H9 (cell line): ENCODE measurements at regions not wholly inside any gene's neighbourhood (a gene's known extent, or its start where the extent isn't known, plus 50 kb on each side); places are given as distances from the start of the nearest gene placed in this dataset.
"Not testable (repeated sequence)": the region's sequence is repeated elsewhere in the genome, so short reads cannot be mapped to it uniquely, and the experiment has no call there.

Experiments used
- DNase-seq: peaks from one replicate; pipeline ENCODE4 v3.0.0-alpha.2; 2017
- H2AFZ ChIP-seq: one replicate; pipeline ENCODE4 v1.6.1; 2013; ENCODE audit warnings: mild to moderate bottlenecking, low read length, control low read depth, moderate library complexity
- H2AK5ac ChIP-seq: 2 replicates; pipeline ENCODE4 v1.6.1; 2013; ENCODE audit warnings: low read length, control low read depth, mixed read lengths; ENCODE audit not compliant: insufficient read length
- H2BK120ac ChIP-seq: one replicate; pipeline ENCODE4 v1.6.1; 2013; ENCODE audit warnings: low read depth, mild to moderate bottlenecking, low read length, control low read depth, inconsistent platforms; ENCODE audit not compliant: poor library complexity, severe bottlenecking
- H2BK12ac ChIP-seq: 2 replicates; pipeline ENCODE4 v1.6.1; 2013; ENCODE audit warnings: low read length, control low read depth, mixed read lengths, low read depth; ENCODE audit not compliant: insufficient read length
- H2BK15ac ChIP-seq: 2 replicates; pipeline ENCODE4 v1.6.1; 2013; ENCODE audit warnings: low read depth, low read length, control low read depth
- H2BK20ac ChIP-seq: one replicate; pipeline ENCODE4 v1.6.1; 2013; ENCODE audit warnings: low read depth, mild to moderate bottlenecking, low read length, control low read depth, inconsistent platforms; ENCODE audit not compliant: poor library complexity, severe bottlenecking
- H2BK5ac ChIP-seq: 2 replicates; pipeline ENCODE4 v1.6.1; 2013; ENCODE audit warnings: low read length, control low read depth, mixed read lengths; ENCODE audit not compliant: insufficient read length
- H3K14ac ChIP-seq: 2 replicates; pipeline ENCODE4 v1.6.1; 2013; ENCODE audit warnings: low read length, control low read depth; ENCODE audit not compliant: insufficient read depth
- H3K18ac ChIP-seq: 2 replicates; pipeline ENCODE4 v1.6.1; 2013; ENCODE audit warnings: low read depth, mild to moderate bottlenecking, mixed read lengths, low read length, control low read depth; ENCODE audit not compliant: insufficient read length
- H3K23ac ChIP-seq: 2 replicates; pipeline ENCODE4 v1.6.1; 2013; ENCODE audit warnings: low read length, control low read depth, mixed read lengths, low read depth; ENCODE audit not compliant: insufficient read length
- H3K23me2 ChIP-seq: 2 replicates; pipeline ENCODE4 v1.6.1; 2013; ENCODE audit warnings: low read depth, mild to moderate bottlenecking, mixed read lengths, low read length, control low read depth; ENCODE audit not compliant: insufficient read length, poor library complexity, severe bottlenecking
- H3K27ac ChIP-seq: 2 replicates; pipeline ENCODE4 v1.5.1; 2013; ENCODE audit warnings: low read length, control low read depth, mixed read lengths, low read depth; ENCODE audit not compliant: insufficient read length
- H3K27me3 ChIP-seq: 2 replicates; pipeline ENCODE4 v1.6.1; 2013; ENCODE audit warnings: low read length, control low read depth, inconsistent platforms; ENCODE audit not compliant: insufficient read depth
- H3K4ac ChIP-seq: 2 replicates; pipeline ENCODE4 v1.6.1; 2013; ENCODE audit warnings: low read depth, mild to moderate bottlenecking, control low read depth, inconsistent platforms, low read length, moderate library complexity
- H3K4me1 ChIP-seq: 2 replicates; pipeline ENCODE4 v1.6.1; 2013; ENCODE audit warnings: low read length, control low read depth, inconsistent platforms; ENCODE audit not compliant: insufficient read depth
- H3K4me2 ChIP-seq: 2 replicates; pipeline ENCODE4 v1.6.1; 2013; ENCODE audit warnings: low read length, control low read depth, mixed read lengths; ENCODE audit not compliant: insufficient read length, insufficient read depth
- H3K56ac ChIP-seq: 2 replicates; pipeline ENCODE4 v1.6.1; 2013; ENCODE audit warnings: low read depth, mild to moderate bottlenecking, mixed read lengths, low read length, control low read depth; ENCODE audit not compliant: insufficient read length
- H3K79me1 ChIP-seq: 2 replicates; pipeline ENCODE4 v1.6.1; 2013; ENCODE audit warnings: low read depth, mild to moderate bottlenecking, moderate library complexity, low read length, control low read depth, inconsistent platforms; ENCODE audit not compliant: insufficient read depth, poor library complexity, severe bottlenecking
- H3K79me2 ChIP-seq: 2 replicates; pipeline ENCODE4 v1.6.1; 2013; ENCODE audit warnings: low read length, control low read depth, inconsistent platforms; ENCODE audit not compliant: insufficient read depth
- H3K9ac ChIP-seq: 2 replicates; pipeline ENCODE4 v1.6.1; 2013; ENCODE audit warnings: low read length, control low read depth, mixed read lengths; ENCODE audit not compliant: insufficient read length; ENCODE audit errors: extremely low read depth
- H3K9me3 ChIP-seq: one replicate; pipeline ENCODE4 v1.6.1; 2013; ENCODE audit warnings: low read depth, low read length, inconsistent platforms; ENCODE audit not compliant: control insufficient read depth
- H3T11ph ChIP-seq: one replicate; pipeline ENCODE4 v1.6.1; 2013; ENCODE audit warnings: mild to moderate bottlenecking, low read length, control low read depth, inconsistent platforms
- H4K20me1 ChIP-seq: one replicate; pipeline ENCODE4 v1.6.1; 2013; ENCODE audit not compliant: control insufficient read depth, insufficient read length, insufficient read depth
- H4K5ac ChIP-seq: 2 replicates; pipeline ENCODE4 v1.6.1; 2013; ENCODE audit warnings: low read depth, mild to moderate bottlenecking, mixed read lengths, low read length, control low read depth; ENCODE audit not compliant: insufficient read length
- H4K8ac ChIP-seq: replicated peaks from 2 replicates; pipeline ENCODE4 v1.6.1; 2013; ENCODE audit warnings: low read length, control low read depth, mixed read lengths, low read depth; ENCODE audit not compliant: insufficient read length
- H4K91ac ChIP-seq: 2 replicates; pipeline ENCODE4 v1.6.1; 2013; ENCODE audit warnings: low read depth, mild to moderate bottlenecking, moderate library complexity, mixed read lengths, low read length, control low read depth; ENCODE audit not compliant: insufficient read length
- H3K27ac Mint-ChIP-seq, 3 experiments: 2 replicates in 2 of 3; 3 replicates in 1 of 3; pipeline ENCODE4 v1.8.0; 2020 to 2021; ENCODE audit warnings: mixed read lengths in 3 of 3, mild to moderate bottlenecking in 1 of 3, moderate library complexity in 1 of 3
- H3K27me3 Mint-ChIP-seq: 2 replicates; pipeline ENCODE4 v1.8.0; 2021; ENCODE audit warnings: low read depth, mild to moderate bottlenecking, moderate library complexity, mixed read lengths
- H3K36me3 Mint-ChIP-seq, 3 experiments: 2 replicates in 2 of 3; 3 replicates in 1 of 3; pipeline ENCODE4 v1.8.0; 2020 to 2021; ENCODE audit warnings: low read depth in 3 of 3, mixed read lengths in 3 of 3; ENCODE audit not compliant: insufficient read depth in 1 of 3
- H3K4me1 Mint-ChIP-seq, 2 experiments: 2 replicates each; pipeline ENCODE4 v1.8.0; 2020; ENCODE audit warnings: mixed read lengths in 2 of 2
- H3K4me3 Mint-ChIP-seq, 2 experiments: 2 replicates in 1 of 2; 3 replicates in 1 of 2; pipeline ENCODE4 v1.8.0; 2020 to 2021; ENCODE audit warnings: mild to moderate bottlenecking in 2 of 2, mixed read lengths in 2 of 2, moderate library complexity in 1 of 2
- H3K9me3 Mint-ChIP-seq, 2 experiments: 2 replicates in 1 of 2; 3 replicates in 1 of 2; pipeline ENCODE4 v1.8.0; 2020; ENCODE audit warnings: mild to moderate bottlenecking in 2 of 2, mixed read lengths in 2 of 2, moderate library complexity in 1 of 2
- WGBS: extraction: QIAGEN DNeasy Blood & Tissue Kit; methylation state at CpG from one replicate; pipeline ENCODE4 v1.1.7; 2013; ENCODE audit warnings: missing lambda C conversion rate, low lambda C conversion rate, mixed read lengths; ENCODE audit not compliant: insufficient read length; ENCODE audit errors: extremely low coverage; 5-methylcytosine and 5-hydroxymethylcytosine counted together
- TF ChIP-seq, protein P1 (sequence below): fragments of 200-600 bp; sonication (generic); conservative IDR thresholded peaks from 3 replicates; pipeline ENCODE4 v1.8.0; 2021; ENCODE audit warnings: antibody characterized with exemption, mild to moderate bottlenecking

DNA sequence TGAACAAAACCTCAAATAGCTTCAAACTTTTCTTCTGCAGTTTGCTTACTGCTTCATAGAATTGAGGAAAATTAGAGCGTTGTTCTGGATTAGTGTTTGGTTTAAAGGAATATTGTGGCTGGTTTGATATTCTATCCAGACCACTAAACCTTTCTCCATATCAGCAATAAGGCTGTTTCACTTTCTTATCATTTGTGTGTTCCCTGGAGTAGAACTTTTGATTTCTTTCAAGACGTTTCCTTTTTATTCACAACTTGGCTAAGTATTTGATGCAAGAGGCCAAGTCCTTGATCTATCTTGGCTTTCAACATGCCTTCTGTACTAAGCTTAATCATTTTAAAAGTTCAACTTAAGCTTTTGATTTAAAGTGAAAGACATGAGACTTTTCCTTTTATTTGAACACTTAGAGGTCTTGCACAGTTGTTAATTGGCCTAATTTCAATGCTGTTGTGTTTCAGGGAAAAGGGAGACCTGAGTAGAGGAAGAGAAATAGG, 359.1 kb downstream of the S1PR1 start:
- Mint-ChIP-seq H3K27me3 (no peaks in the 10 kb centered on the region), H3K4me1 (no peaks in the 10 kb centered on the region)

DNA sequence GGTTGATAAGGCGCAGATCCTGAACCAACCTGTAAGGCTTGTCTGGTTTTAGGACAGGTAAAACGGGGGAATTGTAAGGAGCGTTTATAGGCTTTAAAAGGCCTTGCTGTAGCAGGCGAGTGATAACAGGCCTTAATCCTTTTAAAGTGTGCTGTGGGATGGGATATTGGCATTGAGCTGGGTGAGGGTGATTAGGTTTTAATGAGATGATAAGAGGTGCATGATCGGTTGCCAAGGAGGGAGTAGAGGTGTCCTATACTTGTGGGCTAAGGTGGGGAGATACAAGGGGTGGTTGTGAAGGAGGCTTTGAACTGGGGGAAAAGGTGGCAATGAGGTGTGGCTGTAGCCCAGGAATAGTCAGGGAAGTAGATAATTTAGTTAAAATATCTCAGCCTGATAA, 363.8 kb downstream of the S1PR1 start:
- not testable (repeated sequence) for H3K4me3 Mint-ChIP-seq, H2BK20ac ChIP-seq, H3K79me1 ChIP-seq, H3K9me3 ChIP-seq, DNase-seq, H3K4me2 ChIP-seq, H3K27ac Mint-ChIP-seq, H4K8ac ChIP-seq, H2AFZ ChIP-seq, H2AK5ac ChIP-seq, H3K79me2 ChIP-seq, H3K18ac ChIP-seq, H3K4ac ChIP-seq, H3K9ac ChIP-seq, H2BK12ac ChIP-seq, H3K27me3 ChIP-seq, H3K56ac ChIP-seq, H3K4me1 Mint-ChIP-seq, H2BK5ac ChIP-seq, H3K23ac ChIP-seq, H3K27ac ChIP-seq, H4K5ac ChIP-seq, H4K91ac ChIP-seq, H3K27me3 Mint-ChIP-seq, H3T11ph ChIP-seq, H2BK120ac ChIP-seq, H4K20me1 ChIP-seq, H3K23me2 ChIP-seq, H3K14ac ChIP-seq, H3K36me3 Mint-ChIP-seq, H2BK15ac ChIP-seq, H3K4me1 ChIP-seq, H3K9me3 Mint-ChIP-seq
- WGBS = no CpG with 5 or more reads among the region's 5 CpGs

More for the DNA sequence above, 359.1 kb downstream of the S1PR1 start:
- H3K79me2 ChIP-seq = no peaks in the 10 kb centered on the region
- H2AK5ac ChIP-seq = no peak overlapping the region
- no peak overlapping the region for H3T11ph ChIP-seq
- Mint-ChIP-seq H3K9me3 (no peaks in the 10 kb centered on the region), H3K27ac (no peak overlapping the region), H3K36me3 (no peaks in the 10 kb centered on the region), H3K4me3 (no peak overlapping the region)
- no peak overlapping the region for H3K4me2 ChIP-seq
- TF ChIP-seq, protein P1, sequence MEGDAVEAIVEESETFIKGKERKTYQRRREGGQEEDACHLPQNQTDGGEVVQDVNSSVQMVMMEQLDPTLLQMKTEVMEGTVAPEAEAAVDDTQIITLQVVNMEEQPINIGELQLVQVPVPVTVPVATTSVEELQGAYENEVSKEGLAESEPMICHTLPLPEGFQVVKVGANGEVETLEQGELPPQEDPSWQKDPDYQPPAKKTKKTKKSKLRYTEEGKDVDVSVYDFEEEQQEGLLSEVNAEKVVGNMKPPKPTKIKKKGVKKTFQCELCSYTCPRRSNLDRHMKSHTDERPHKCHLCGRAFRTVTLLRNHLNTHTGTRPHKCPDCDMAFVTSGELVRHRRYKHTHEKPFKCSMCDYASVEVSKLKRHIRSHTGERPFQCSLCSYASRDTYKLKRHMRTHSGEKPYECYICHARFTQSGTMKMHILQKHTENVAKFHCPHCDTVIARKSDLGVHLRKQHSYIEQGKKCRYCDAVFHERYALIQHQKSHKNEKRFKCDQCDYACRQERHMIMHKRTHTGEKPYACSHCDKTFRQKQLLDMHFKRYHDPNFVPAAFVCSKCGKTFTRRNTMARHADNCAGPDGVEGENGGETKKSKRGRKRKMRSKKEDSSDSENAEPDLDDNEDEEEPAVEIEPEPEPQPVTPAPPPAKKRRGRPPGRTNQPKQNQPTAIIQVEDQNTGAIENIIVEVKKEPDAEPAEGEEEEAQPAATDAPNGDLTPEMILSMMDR = no peak
- no peak overlapping the region for H4K5ac ChIP-seq
- H3K4ac ChIP-seq = no peak overlapping the region
- H2BK5ac ChIP-seq = no peak overlapping the region
- H4K20me1 ChIP-seq = no peaks in the 10 kb centered on the region
- H3K4me1 ChIP-seq = no peaks in the 10 kb centered on the region
- no peak overlapping the region for H2BK12ac ChIP-seq
- H3K23ac ChIP-seq = no peak overlapping the region
- no peak overlapping the region for H2BK120ac ChIP-seq
- H4K91ac ChIP-seq = no peak overlapping the region
- no peak overlapping the region for H2BK20ac ChIP-seq
- H4K8ac ChIP-seq = no peak overlapping the region
- H3K79me1 ChIP-seq = no peaks in the 10 kb centered on the region
- WGBS = no CpG with 5 or more reads among the region's 2 CpGs
- no peak overlapping the region for H3K27ac ChIP-seq
- DNase-seq = no peak
- H2AFZ ChIP-seq = no peak overlapping the region
- H3K18ac ChIP-seq = no peak overlapping the region
- H3K9me3 ChIP-seq = no peaks in the 10 kb centered on the region
- H3K23me2 ChIP-seq = no peaks in the 10 kb centered on the region
- no peaks in the 10 kb centered on the region for H3K27me3 ChIP-seq
- no peak overlapping the region for H3K9ac ChIP-seq
- H2BK15ac ChIP-seq = no peak overlapping the region
- no peak overlapping the region for H3K14ac ChIP-seq
- H3K56ac ChIP-seq = no peak overlapping the region
